NCI-H226 (cell line): ENCODE measurements at regions not wholly inside any gene's neighbourhood (a gene's known extent, or its start where the extent isn't known, plus 50 kb on each side); places are given as distances from the start of the nearest gene placed in this dataset.

Experiments
- DNase-seq: peaks from one replicate; pipeline ENCODE4 v3.0.0-alpha.2; 2015

- DNase-seq = no peak
These were observed 83.8 kb downstream of the AXIN2 start for GRCh38 chr17:65477600-65477999.

GRCh38 chr17:65474660-65475059 lies 86.8 kb downstream of the AXIN2 start:
- DNase-seq = no peak

- DNase-seq = no peak
These were observed 87.5 kb downstream of the AXIN2 start for GRCh38 chr17:65473985-65474384.

GRCh38 chr17:65473363-65473762 lies 88.1 kb downstream of the AXIN2 start:
- no peak for DNase-seq

- DNase-seq = no peak
These were observed 88.7 kb downstream of the AXIN2 start for GRCh38 chr17:65472666-65473309.

GRCh38 chr17:65470783-65471182 lies 90.7 kb downstream of the AXIN2 start:
- no peak for DNase-seq

- DNase-seq = no peak
These were observed 93.1 kb downstream of the AXIN2 start for GRCh38 chr17:65468321-65468720.

GRCh38 chr17:65467156-65467555 lies 94.3 kb downstream of the AXIN2 start:
- no peak for DNase-seq

- no peak for DNase-seq
These were observed 94.9 kb downstream of the AXIN2 start for GRCh38 chr17:65466547-65466946.

GRCh38 chr17:65463242-65463641 lies 98.2 kb downstream of the AXIN2 start:
- no peak for DNase-seq

- no peak for DNase-seq
These were observed 101.6 kb downstream of the AXIN2 start for GRCh38 chr17:65459677-65460347.

GRCh38 chr17:65457635-65458257 lies 103.7 kb downstream of the AXIN2 start:
- DNase-seq = no peak

GRCh38 chr17:65457183-65457582 lies 104.3 kb downstream of the AXIN2 start:
- no peak for DNase-seq

- no peak for DNase-seq
These were observed 104.9 kb downstream of the AXIN2 start for GRCh38 chr17:65456368-65457151.

GRCh38 chr17:65455972-65456343 lies 105.5 kb downstream of the AXIN2 start:
- no peak for DNase-seq

GRCh38 chr17:65455154-65455971 lies 106.1 kb downstream of the AXIN2 start:
- no peak for DNase-seq

- no peak for DNase-seq
These were observed 108.1 kb downstream of the AXIN2 start for GRCh38 chr17:65453204-65453931.

GRCh38 chr17:65449495-65449894 lies 112.0 kb downstream of the AXIN2 start:
- DNase-seq = no peak

GRCh38 chr17:65447823-65448222 lies 113.6 kb downstream of the AXIN2 start:
- DNase-seq = no peak

- no peak for DNase-seq
These were observed 114.5 kb downstream of the AXIN2 start for GRCh38 chr17:65446838-65447526.

GRCh38 chr17:65446043-65446442 lies 115.4 kb downstream of the AXIN2 start:
- DNase-seq = no peak
